ENCODE measurements at regions not wholly inside any gene's neighbourhood (a gene's known extent, or its start where the extent isn't known, plus 50 kb on each side); places are given as distances from the start of the nearest gene placed in this dataset.

- TF ChIP-seq AHDC1 (CRISPR knock-in tag; IDR thresholded peaks at IDR 0.05; ENCODE audit: borderline replicate concordance) (peak; percentile 28; the same call in 1 of the 2 replicates), ZFYVE20 (CRISPR knock-in tag; IDR thresholded peaks at IDR 0.05; ENCODE audit: borderline replicate concordance, low read depth) (no peak), AHR (CRISPR knock-in tag; IDR thresholded peaks at IDR 0.05) (no peak), KMT2A (CRISPR knock-in tag; IDR thresholded peaks at IDR 0.05) (no peak), ZNF772 (CRISPR knock-in tag; IDR thresholded peaks at IDR 0.05) (no peak), HNRNPK (IDR thresholded peaks at IDR 0.05; ENCODE audit: low read depth, low read length, poor library complexity, severe bottlenecking) (no peak), ZNF3 (CRISPR knock-in tag; IDR thresholded peaks at IDR 0.05) (no peak), PITX1 (CRISPR knock-in tag; IDR thresholded peaks at IDR 0.05) (0 out of 2 replicates have a peak, but pooled peaks have one; percentile 53), RXRB (CRISPR knock-in tag; IDR thresholded peaks at IDR 0.05; ENCODE audit: borderline replicate concordance) (no peak), ZFP37 (CRISPR knock-in tag; IDR thresholded peaks at IDR 0.05; ENCODE audit: borderline replicate concordance) (no peak), BCLAF1 (IDR thresholded peaks at IDR 0.05) (no peak), ZSCAN22 (CRISPR knock-in tag; IDR thresholded peaks at IDR 0.05) (no peak), ARID5B (CRISPR knock-in tag; IDR thresholded peaks at IDR 0.05) (peak; percentile 40), ZBTB2 (CRISPR knock-in tag; IDR thresholded peaks at IDR 0.05; ENCODE audit: low read depth) (no peak), ZKSCAN1 (IDR thresholded peaks at IDR 0.05; ENCODE audit: low read length) (no peak), IRF1 (CRISPR knock-in tag; IDR thresholded peaks at IDR 0.05; ENCODE audit: low read depth) (no peak)
Observed at GRCh38 chr2:67729474-67729873, 332.3 kb downstream of the ETAA1 start (continued).
